Lower lobe of right lung (tissue), 2 donors: ENCODE measurements at regions not wholly inside any gene's neighbourhood (a gene's known extent, or its start where the extent isn't known, plus 50 kb on each side); places are given as distances from the start of the nearest gene placed in this dataset.

Source experiments
- ATAC-seq, 2 donors: fragments of 200-7000 bp; cut with Tn5 transposase; one replicate each; pipeline ENCODE4 v1.9.1; 2020 to 2022; ENCODE audit warnings: mild to moderate bottlenecking in 2 of 2, moderate library complexity in 2 of 2
- DNase-seq: peaks from one replicate; pipeline ENCODE4 v3.0.0-alpha.2; 2020
- H3K27ac ChIP-seq: fragments of 200-600 bp; one replicate; pipeline ENCODE4 v1.8.0; 2022
- H3K27me3 ChIP-seq: fragments of 200-600 bp; one replicate; pipeline ENCODE4 v1.8.0; 2022; ENCODE audit warnings: low read depth
- H3K36me3 ChIP-seq: fragments of 200-600 bp; one replicate; pipeline ENCODE4 v1.8.0; 2022; ENCODE audit warnings: mild to moderate bottlenecking
- H3K4me1 ChIP-seq: fragments of 200-600 bp; one replicate; pipeline ENCODE4 v1.8.0; 2022
- H3K4me3 ChIP-seq: fragments of 200-600 bp; one replicate; pipeline ENCODE4 v1.8.0; 2022; ENCODE audit warnings: mild to moderate bottlenecking
- H3K9me3 ChIP-seq: fragments of 200-600 bp; one replicate; pipeline ENCODE4 v1.8.0; 2022
- intact Hi-C: fragments of 100-400 bp; cut with DNase I; formaldehyde crosslinking; loops from one replicate; pipeline ENCODE4 v1.11.0; 2022
- TF ChIP-seq, protein P1 (sequence below): fragments of 200-600 bp; IDR thresholded peaks from one replicate; pipeline ENCODE4 v1.8.0; 2022; ENCODE audit warnings: antibody characterized with exemption, mild to moderate bottlenecking
- donor health status: DM: no; HTN: yes; CAD: no; lungs with severe emphysema.

- no peaks in the 10 kb centered on the region for H3K4me1 ChIP-seq
- no peak for DNase-seq
- H3K9me3 ChIP-seq, result no peaks in the 10 kb centered on the region
- intact Hi-C loops, result no loop called here
- no peak overlapping the region for H3K27ac ChIP-seq
- H3K27me3 ChIP-seq, result peaks cover 9% of the 10 kb centered on the region
- H3K4me3 ChIP-seq, result no peak overlapping the region
- H3K36me3 ChIP-seq, result no peaks in the 10 kb centered on the region
- no peak for ATAC-seq
- TF ChIP-seq, protein P1, sequence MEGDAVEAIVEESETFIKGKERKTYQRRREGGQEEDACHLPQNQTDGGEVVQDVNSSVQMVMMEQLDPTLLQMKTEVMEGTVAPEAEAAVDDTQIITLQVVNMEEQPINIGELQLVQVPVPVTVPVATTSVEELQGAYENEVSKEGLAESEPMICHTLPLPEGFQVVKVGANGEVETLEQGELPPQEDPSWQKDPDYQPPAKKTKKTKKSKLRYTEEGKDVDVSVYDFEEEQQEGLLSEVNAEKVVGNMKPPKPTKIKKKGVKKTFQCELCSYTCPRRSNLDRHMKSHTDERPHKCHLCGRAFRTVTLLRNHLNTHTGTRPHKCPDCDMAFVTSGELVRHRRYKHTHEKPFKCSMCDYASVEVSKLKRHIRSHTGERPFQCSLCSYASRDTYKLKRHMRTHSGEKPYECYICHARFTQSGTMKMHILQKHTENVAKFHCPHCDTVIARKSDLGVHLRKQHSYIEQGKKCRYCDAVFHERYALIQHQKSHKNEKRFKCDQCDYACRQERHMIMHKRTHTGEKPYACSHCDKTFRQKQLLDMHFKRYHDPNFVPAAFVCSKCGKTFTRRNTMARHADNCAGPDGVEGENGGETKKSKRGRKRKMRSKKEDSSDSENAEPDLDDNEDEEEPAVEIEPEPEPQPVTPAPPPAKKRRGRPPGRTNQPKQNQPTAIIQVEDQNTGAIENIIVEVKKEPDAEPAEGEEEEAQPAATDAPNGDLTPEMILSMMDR, result no peak
Measured at GRCh38 chr12:111066744-111067437, 146.5 kb upstream of the MYL2 start.

DNA sequence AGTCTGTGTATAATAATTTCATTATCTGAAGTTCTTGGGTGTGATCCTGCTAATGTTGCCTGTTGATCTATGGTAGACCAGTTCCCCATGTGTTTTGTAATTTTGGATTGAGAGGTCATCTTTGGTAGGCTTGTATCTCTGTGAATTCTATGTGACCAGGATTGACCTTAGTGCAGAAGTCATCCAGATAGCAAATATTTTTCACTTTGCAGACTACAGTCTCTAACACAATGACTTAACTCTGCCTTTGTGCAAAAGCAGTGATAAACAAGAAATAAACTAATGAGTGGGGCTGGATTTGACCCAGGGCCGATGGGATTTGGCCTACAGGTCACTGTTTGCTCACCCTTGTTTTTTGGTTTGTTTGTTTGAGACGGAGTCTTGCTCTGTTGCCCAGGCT lies 144.6 kb upstream of the MYL2 start:
- H3K27ac ChIP-seq, result no peak overlapping the region
- H3K36me3 ChIP-seq, result no peaks in the 10 kb centered on the region
- H3K4me1 ChIP-seq, result no peaks in the 10 kb centered on the region
- no peak for DNase-seq
- ATAC-seq, result no peak
- peaks cover 9% of the 10 kb centered on the region for H3K27me3 ChIP-seq
- no peaks in the 10 kb centered on the region for H3K9me3 ChIP-seq
- TF ChIP-seq, protein P1, result no peak
- H3K4me3 ChIP-seq, result no peak overlapping the region
- intact Hi-C loops, result no loop called here

DNA sequence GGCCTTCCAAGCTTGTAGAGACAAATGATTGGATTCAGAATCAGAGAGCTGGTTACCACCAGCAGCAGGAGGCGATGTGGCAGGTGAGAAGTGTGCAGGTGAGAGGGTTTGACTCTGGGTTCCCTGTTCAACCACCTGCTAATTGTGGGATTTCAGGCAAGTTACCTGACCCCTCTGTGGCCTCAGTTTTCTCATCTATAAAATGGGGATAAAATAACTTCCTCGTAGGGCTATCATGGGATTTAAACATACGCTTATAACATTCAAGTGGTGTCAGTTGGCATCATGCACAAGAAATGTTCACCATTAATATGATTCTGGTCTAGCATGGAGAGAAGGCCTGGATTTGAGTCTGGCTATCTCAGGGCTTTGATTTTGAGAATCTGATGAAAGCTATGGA lies 143.8 kb upstream of the MYL2 start:
- H3K4me3 ChIP-seq, result no peak overlapping the region
- no peaks in the 10 kb centered on the region for H3K9me3 ChIP-seq
- DNase-seq (no peak), ATAC-seq (no peak)
- TF ChIP-seq, protein P1, result no peak
- no peaks in the 10 kb centered on the region for H3K36me3 ChIP-seq
- peaks cover 9% of the 10 kb centered on the region for H3K27me3 ChIP-seq
- no peaks in the 10 kb centered on the region for H3K4me1 ChIP-seq
- no peak overlapping the region for H3K27ac ChIP-seq
- intact Hi-C loops, result no loop called here

DNA sequence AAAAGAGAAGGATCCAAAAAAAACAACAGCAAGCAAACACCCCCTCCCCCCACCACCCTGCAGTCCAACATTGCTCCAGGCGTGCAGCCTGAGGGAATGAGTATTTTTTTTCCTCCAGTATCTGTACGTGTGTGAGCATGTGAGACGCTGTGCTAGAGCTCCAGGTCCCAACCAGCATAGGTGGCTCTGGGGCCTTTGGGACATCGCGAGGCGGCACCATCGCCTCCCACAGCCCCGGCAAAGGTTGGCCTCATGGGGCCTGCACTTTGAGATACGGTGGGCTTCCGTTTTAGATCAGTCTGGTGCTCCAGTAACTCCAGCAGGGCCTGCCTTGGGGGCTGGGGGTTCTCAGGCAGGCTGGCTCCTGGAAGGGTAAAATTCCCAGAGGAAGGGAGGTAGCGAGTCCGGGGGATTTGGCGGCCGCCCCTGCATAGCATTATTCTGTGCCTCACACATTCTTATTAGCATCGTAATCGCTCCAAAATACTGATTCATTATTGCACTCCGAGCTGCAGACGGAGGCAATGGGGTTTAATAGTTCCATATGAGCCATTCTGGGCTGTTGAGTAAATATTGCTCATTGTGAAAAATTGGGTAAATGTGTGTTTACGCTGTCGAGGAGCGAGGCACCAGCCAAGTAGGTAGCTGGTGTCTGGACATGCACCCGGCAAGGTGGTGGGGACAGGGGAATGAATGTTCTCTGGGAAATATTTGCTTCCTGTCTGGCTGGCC lies 143.1 kb upstream of the MYL2 start:
- Histone ChIP-seq H3K36me3 (no peaks in the 10 kb centered on the region), H3K9me3 (no peaks in the 10 kb centered on the region), H3K27ac (no peak overlapping the region), H3K4me1 (no peaks in the 10 kb centered on the region), H3K4me3 (no peak overlapping the region), H3K27me3 (peaks cover 3% of the 10 kb centered on the region)
- ATAC-seq (no peak), DNase-seq (no peak)
- TF ChIP-seq, protein P1, result no peak
- intact Hi-C loops, result no loop called here

DNA sequence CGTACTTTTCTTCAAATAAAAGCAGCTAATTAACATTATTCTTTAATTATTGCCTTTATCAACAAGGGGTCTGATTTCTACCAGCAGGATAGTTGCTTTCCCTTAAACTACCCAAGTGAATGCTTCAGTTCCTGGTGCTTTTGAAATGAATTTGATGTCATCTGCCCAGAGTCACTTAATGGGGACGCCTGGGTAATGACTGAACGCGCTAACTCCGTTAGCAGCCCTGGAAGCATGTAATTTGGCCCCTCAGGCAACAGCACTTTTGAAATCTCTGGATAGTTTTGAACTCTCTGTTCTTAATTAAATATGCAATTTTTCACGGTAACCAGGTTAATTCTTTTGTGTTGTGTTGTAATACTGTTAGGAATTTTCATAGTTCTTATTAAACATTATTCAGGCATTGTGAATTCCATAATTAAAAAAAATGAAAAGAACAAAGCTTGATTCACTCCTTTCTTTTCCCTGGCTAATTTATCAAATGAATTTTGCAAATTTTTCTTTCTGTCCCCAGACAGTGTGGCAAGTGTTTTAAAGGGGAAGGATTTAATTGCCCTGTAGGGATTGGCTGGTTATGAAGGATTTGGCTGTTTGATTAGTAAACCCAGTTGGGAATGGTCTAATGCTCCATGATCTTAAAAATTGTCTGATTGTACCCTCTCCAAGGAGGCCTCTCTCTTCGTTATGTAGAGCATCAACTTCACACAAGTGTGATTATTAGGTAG lies 137.5 kb upstream of the MYL2 start:
- intact Hi-C loops, result no loop called here
- peaks cover 6% of the 10 kb centered on the region for H3K27me3 ChIP-seq
- ATAC-seq (no peak), DNase-seq (no peak)
- no peaks in the 10 kb centered on the region for H3K9me3 ChIP-seq
- H3K27ac ChIP-seq, result peak overlapping the region; percentile 9
- H3K4me1 ChIP-seq, result no peaks in the 10 kb centered on the region
- TF ChIP-seq, protein P1, result no peak
- H3K4me3 ChIP-seq, result no peak overlapping the region
- H3K36me3 ChIP-seq, result no peaks in the 10 kb centered on the region
